ENCODE measurements at regions not wholly inside any gene's neighbourhood (a gene's known extent, or its start where the extent isn't known, plus 50 kb on each side); places are given as distances from the start of the nearest gene placed in this dataset.
"Not testable (repeated sequence)": the region's sequence is repeated elsewhere in the genome, so short reads cannot be mapped to it uniquely, and the experiment has no call there.

- no peak for DNase-seq
Measured at GRCh38 chr4:72938516-72938915, 131.0 kb downstream of the COX18 start.

GRCh38 chr4:72935462-72935861, 134.1 kb downstream of the COX18 start:
- no peak for DNase-seq

- no peak for DNase-seq
Measured at GRCh38 chr4:72933029-72933428, 136.5 kb downstream of the COX18 start.

- no peak for DNase-seq
Measured at GRCh38 chr4:72931346-72931745, 138.2 kb downstream of the COX18 start.

GRCh38 chr4:72929596-72930274, 139.8 kb downstream of the COX18 start:
- DNase-seq, result not testable (repeated sequence)

- no peak for DNase-seq
Measured at GRCh38 chr4:72924814-72925213, 144.7 kb downstream of the COX18 start.

GRCh38 chr4:72919937-72920336, 149.6 kb downstream of the COX18 start:
- no peak for DNase-seq

- no peak for DNase-seq
Measured at GRCh38 chr4:72919464-72919863, 150.1 kb downstream of the COX18 start.

- no peak for DNase-seq
Measured at GRCh38 chr4:72918362-72918761, 151.2 kb downstream of the COX18 start.

GRCh38 chr4:72911316-72911715, 158.2 kb downstream of the COX18 start:
- DNase-seq, result no peak

- peak; percentile 5 for DNase-seq
Measured at GRCh38 chr4:72909461-72909860, 160.1 kb downstream of the COX18 start.

- no peak for DNase-seq
Measured at GRCh38 chr4:72902354-72902753, 167.2 kb downstream of the COX18 start.

- DNase-seq, result no peak
Measured at GRCh38 chr4:72901553-72901952, 168.0 kb downstream of the COX18 start.

- no peak for DNase-seq
Measured at GRCh38 chr4:72900952-72901351, 168.6 kb downstream of the COX18 start.

- no peak for DNase-seq
Measured at GRCh38 chr4:72899621-72900020, 169.9 kb downstream of the COX18 start.

- DNase-seq, result no peak
Measured at GRCh38 chr4:72899214-72899613, 170.3 kb downstream of the COX18 start.

- DNase-seq, result no peak
Measured at GRCh38 chr4:72896515-72896914, 173.0 kb downstream of the COX18 start.

GRCh38 chr4:72895408-72895807, 174.1 kb downstream of the COX18 start:
- no peak for DNase-seq

GRCh38 chr4:72893354-72894066, 176.0 kb downstream of the COX18 start:
- no peak for DNase-seq

- DNase-seq, result no peak
Measured at GRCh38 chr4:72888331-72888730, 181.2 kb downstream of the COX18 start.

- no peak for DNase-seq
Measured at GRCh38 chr4:72887152-72887551, 182.4 kb downstream of the COX18 start.

- peak; percentile 29 for DNase-seq
Measured at GRCh38 chr4:72886602-72887001, 182.9 kb downstream of the COX18 start.

- DNase-seq, result not testable (repeated sequence)
Measured at GRCh38 chr4:72884225-72884624, 185.3 kb downstream of the COX18 start.

GRCh38 chr4:72876946-72877345, 192.6 kb downstream of the COX18 start:
- DNase-seq, result no peak

- no peak for DNase-seq
Measured at GRCh38 chr4:72875545-72875944, 194.0 kb downstream of the COX18 start.

Data from hematopoietic multipotent progenitor cell treated with erythropoietin and hydrocortisone succinate and interleukin-3 and kit ligand, for 4 days (in vitro differentiated cells).